Natural killer cell (primary cell): ENCODE measurements at regions not wholly inside any gene's neighbourhood (a gene's known extent, or its start where the extent isn't known, plus 50 kb on each side); places are given as distances from the start of the nearest gene placed in this dataset.

Source experiments
- ATAC-seq, 3 donors: fragments of 150-1000 bp in 2 of 3; fragments of 200-7000 bp in 1 of 3; cut with Tn5 transposase; 1 replicate in 1 of 3; 2 replicates in 2 of 3; pipeline ENCODE4 v1.10.0; 2021; ENCODE audit warnings: mild to moderate bottlenecking in 2 of 3, moderate library complexity in 2 of 3
- DNase-seq, 2 donors: peaks; one replicate each; pipeline versions ENCODE4 v3.0.0 to v3.0.0-alpha.2; 2013 to 2021; ENCODE audit warnings: mixed read lengths in 1 of 2
- H3K27ac ChIP-seq: one replicate; pipeline ENCODE4 v1.5.1; 2013; ENCODE audit warnings: mild to moderate bottlenecking, low read length
- H3K27me3 ChIP-seq: one replicate; pipeline ENCODE4 v1.6.1; 2013; ENCODE audit warnings: low read length; ENCODE audit not compliant: control insufficient read depth, insufficient read depth
- H3K36me3 ChIP-seq: one replicate; pipeline ENCODE4 v1.6.1; 2013; ENCODE audit warnings: low read length; ENCODE audit not compliant: control insufficient read depth, insufficient read depth
- H3K4me1 ChIP-seq: one replicate; pipeline ENCODE4 v1.6.1; 2013; ENCODE audit warnings: low read length; ENCODE audit not compliant: control insufficient read depth, insufficient read depth
- H3K4me3 ChIP-seq: one replicate; pipeline ENCODE4 v1.5.1; 2013; ENCODE audit warnings: low read length
- H3K9me3 ChIP-seq: one replicate; pipeline ENCODE4 v1.6.1; 2013; ENCODE audit warnings: low read length; ENCODE audit not compliant: control insufficient read depth, insufficient read depth
- H3K27ac Mint-ChIP-seq, 2 donors: one replicate each; pipeline ENCODE4 v1.8.0; 2022; ENCODE audit warnings: mild to moderate bottlenecking in 2 of 2, mixed read lengths in 2 of 2, moderate library complexity in 1 of 2
- H3K27me3 Mint-ChIP-seq, 2 donors: one replicate each; pipeline ENCODE4 v1.8.0; 2022; ENCODE audit warnings: low read depth in 2 of 2, mixed read lengths in 2 of 2
- H3K36me3 Mint-ChIP-seq: one replicate; pipeline ENCODE4 v1.8.0; 2022; ENCODE audit warnings: mixed read lengths
- H3K4me1 Mint-ChIP-seq, 2 donors: one replicate each; pipeline ENCODE4 v1.8.0; 2022; ENCODE audit warnings: mixed read lengths in 2 of 2
- H3K4me3 Mint-ChIP-seq: one replicate; pipeline ENCODE4 v1.8.0; 2022; ENCODE audit warnings: mild to moderate bottlenecking, moderate library complexity, mixed read lengths
- H3K9me3 Mint-ChIP-seq, 2 donors: one replicate each; pipeline ENCODE4 v1.8.0; 2022; ENCODE audit warnings: mixed read lengths in 2 of 2
- WGBS: methylation state at CpG from one replicate; pipeline ENCODE4 v1.1.7; 2013; ENCODE audit warnings: missing lambda C conversion rate; ENCODE audit not compliant: insufficient coverage; 5-methylcytosine and 5-hydroxymethylcytosine counted together
- intact Hi-C: fragments of 100-400 bp; cut with micrococcal nuclease; formaldehyde crosslinking; loops from one replicate; pipeline ENCODE4 v1.14.2; 2022
- TF ChIP-seq, protein P1 (sequence below): fragments of 200-600 bp; IDR thresholded peaks from one replicate; pipeline ENCODE4 v1.8.0; 2022; ENCODE audit warnings: antibody characterized with exemption

GRCh38 chr10:130466271-130466997 is 330.2 kb downstream of the GLRX3 start:
- H3K36me3 Mint-ChIP-seq = no peaks in the 10 kb centered on the region
- intact Hi-C loops = no loop called here
- no peaks in the 10 kb centered on the region for H3K9me3 ChIP-seq
- no peak overlapping the region for H3K4me3 ChIP-seq
- no peak overlapping the region for H3K4me3 Mint-ChIP-seq
- H3K9me3 Mint-ChIP-seq = peaks cover 3 to 5% of the 10 kb centered on the region in 2 donors
- WGBS = 89% methylated on average over 12 of the region's 12 CpGs
- DNase-seq (no peak), ATAC-seq (no peak)
- no peaks in the 10 kb centered on the region for H3K4me1 ChIP-seq
- no peak overlapping the region for H3K27ac Mint-ChIP-seq
- H3K27ac ChIP-seq = no peak overlapping the region
- TF ChIP-seq, protein P1, sequence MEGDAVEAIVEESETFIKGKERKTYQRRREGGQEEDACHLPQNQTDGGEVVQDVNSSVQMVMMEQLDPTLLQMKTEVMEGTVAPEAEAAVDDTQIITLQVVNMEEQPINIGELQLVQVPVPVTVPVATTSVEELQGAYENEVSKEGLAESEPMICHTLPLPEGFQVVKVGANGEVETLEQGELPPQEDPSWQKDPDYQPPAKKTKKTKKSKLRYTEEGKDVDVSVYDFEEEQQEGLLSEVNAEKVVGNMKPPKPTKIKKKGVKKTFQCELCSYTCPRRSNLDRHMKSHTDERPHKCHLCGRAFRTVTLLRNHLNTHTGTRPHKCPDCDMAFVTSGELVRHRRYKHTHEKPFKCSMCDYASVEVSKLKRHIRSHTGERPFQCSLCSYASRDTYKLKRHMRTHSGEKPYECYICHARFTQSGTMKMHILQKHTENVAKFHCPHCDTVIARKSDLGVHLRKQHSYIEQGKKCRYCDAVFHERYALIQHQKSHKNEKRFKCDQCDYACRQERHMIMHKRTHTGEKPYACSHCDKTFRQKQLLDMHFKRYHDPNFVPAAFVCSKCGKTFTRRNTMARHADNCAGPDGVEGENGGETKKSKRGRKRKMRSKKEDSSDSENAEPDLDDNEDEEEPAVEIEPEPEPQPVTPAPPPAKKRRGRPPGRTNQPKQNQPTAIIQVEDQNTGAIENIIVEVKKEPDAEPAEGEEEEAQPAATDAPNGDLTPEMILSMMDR = no peak
- H3K4me1 Mint-ChIP-seq = no peaks in the 10 kb centered on the region
- no peaks in the 10 kb centered on the region for H3K36me3 ChIP-seq
- no peaks in the 10 kb centered on the region for H3K27me3 ChIP-seq
- H3K27me3 Mint-ChIP-seq = peaks cover 0 to 3% of the 10 kb centered on the region in 2 donors

DNA sequence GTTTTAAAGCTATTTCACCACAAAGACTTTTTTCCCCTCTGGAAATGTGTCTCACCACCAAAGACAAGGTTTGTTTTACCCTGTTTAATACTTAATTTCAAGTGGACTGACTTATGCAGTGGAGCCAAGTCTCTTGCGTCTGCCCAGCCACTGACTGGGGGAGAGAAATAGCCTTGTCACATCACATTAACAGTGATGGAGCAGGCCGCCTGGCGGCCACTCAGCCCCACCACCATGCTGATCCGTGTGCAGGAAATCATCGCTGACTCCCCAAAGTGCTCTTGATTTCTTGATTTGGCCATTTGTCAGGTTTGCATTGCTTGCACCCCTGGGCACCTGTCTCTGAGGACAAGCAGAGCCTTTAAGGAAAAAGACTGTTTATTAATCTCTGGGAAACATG is 334.1 kb downstream of the GLRX3 start:
- H3K4me3 ChIP-seq = no peak overlapping the region
- Mint-ChIP-seq H3K4me3 (no peak overlapping the region), H3K9me3 (peaks cover 3 to 5% of the 10 kb centered on the region in 2 donors), H3K4me1 (no peaks in the 10 kb centered on the region), H3K27me3 (peaks cover 0 to 3% of the 10 kb centered on the region in 2 donors), H3K36me3 (no peaks in the 10 kb centered on the region), H3K27ac (no peak overlapping the region)
- H3K27me3 ChIP-seq = no peaks in the 10 kb centered on the region
- no peak overlapping the region for H3K27ac ChIP-seq
- ATAC-seq (no peak), DNase-seq (no peak)
- H3K4me1 ChIP-seq = no peaks in the 10 kb centered on the region
- 89% methylated on average over 5 of the region's 5 CpGs for WGBS
- intact Hi-C loops = no loop called here
- H3K9me3 ChIP-seq = no peaks in the 10 kb centered on the region
- TF ChIP-seq, protein P1 = no peak
- H3K36me3 ChIP-seq = no peaks in the 10 kb centered on the region

DNA sequence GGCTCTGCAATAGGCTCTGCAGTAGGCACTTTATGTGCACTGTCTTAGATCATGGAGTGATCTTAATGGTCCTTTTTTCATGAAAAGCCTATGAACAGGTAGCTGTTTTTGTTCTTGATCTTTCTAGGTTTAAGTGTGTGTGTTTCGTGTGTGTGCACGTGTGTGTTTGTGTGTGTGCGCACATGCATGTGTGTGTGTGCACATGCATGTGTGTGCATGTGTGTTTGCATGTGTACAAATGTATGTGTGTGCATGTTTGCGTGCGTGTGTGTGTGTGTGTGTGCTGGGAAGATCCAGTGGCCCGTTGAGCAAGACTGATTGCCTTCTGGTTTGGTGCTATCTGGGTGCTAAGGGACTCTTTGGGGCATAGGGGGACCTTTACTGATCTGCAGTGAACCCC is 334.8 kb downstream of the GLRX3 start:
- Mint-ChIP-seq H3K27me3 (peaks cover 0 to 3% of the 10 kb centered on the region in 2 donors), H3K36me3 (no peaks in the 10 kb centered on the region), H3K27ac (no peak overlapping the region), H3K4me1 (no peaks in the 10 kb centered on the region), H3K4me3 (no peak overlapping the region), H3K9me3 (peaks cover 3 to 5% of the 10 kb centered on the region in 2 donors)
- intact Hi-C loops = no loop called here
- Histone ChIP-seq H3K27ac (no peak overlapping the region), H3K4me3 (no peak overlapping the region), H3K9me3 (no peaks in the 10 kb centered on the region), H3K36me3 (no peaks in the 10 kb centered on the region), H3K4me1 (no peaks in the 10 kb centered on the region), H3K27me3 (no peaks in the 10 kb centered on the region)
- TF ChIP-seq, protein P1 = no peak
- no peak for DNase-seq
- ATAC-seq = no peak
- 80% methylated on average over 6 of the region's 6 CpGs for WGBS

DNA sequence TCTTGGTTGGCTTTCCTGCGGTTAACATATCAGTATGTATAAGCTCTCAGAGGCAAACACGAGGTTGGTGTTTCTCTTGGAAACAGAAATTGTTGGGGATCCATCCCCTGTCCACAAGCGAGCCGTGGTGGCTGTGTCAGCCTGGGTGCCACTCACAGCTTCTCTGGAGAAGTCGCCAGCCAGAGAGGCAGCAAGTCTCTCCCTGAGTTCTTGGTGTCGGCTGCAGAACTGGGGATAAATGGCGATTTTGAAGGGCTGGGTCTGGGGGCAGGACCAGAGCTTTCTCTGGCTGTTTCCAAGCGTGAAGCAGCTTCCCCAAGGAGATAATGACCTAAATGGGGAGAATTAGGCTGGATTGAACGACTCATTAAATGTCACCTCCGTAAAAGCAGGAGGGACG is 335.3 kb downstream of the GLRX3 start:
- 75% methylated on average over 11 of the region's 11 CpGs for WGBS
- no peaks in the 10 kb centered on the region for H3K9me3 ChIP-seq
- no peaks in the 10 kb centered on the region for H3K4me1 Mint-ChIP-seq
- DNase-seq (no peak), ATAC-seq (no peak)
- TF ChIP-seq, protein P1 = no peak
- H3K4me3 Mint-ChIP-seq = no peak overlapping the region
- no peaks in the 10 kb centered on the region for H3K36me3 ChIP-seq
- no peaks in the 10 kb centered on the region for H3K27me3 ChIP-seq
- H3K27me3 Mint-ChIP-seq = peaks cover 0 to 3% of the 10 kb centered on the region in 2 donors
- H3K4me3 ChIP-seq = no peak overlapping the region
- intact Hi-C loops = no loop called here
- H3K27ac Mint-ChIP-seq = no peak overlapping the region
- H3K4me1 ChIP-seq = no peaks in the 10 kb centered on the region
- H3K27ac ChIP-seq = no peak overlapping the region
- H3K36me3 Mint-ChIP-seq = no peaks in the 10 kb centered on the region
- H3K9me3 Mint-ChIP-seq = peaks cover 3 to 5% of the 10 kb centered on the region in 2 donors
